ENCODE measurements at regions not wholly inside any gene's neighbourhood (a gene's known extent, or its start where the extent isn't known, plus 50 kb on each side); places are given as distances from the start of the nearest gene placed in this dataset.
"Not testable (repeated sequence)": the region's sequence is repeated elsewhere in the genome, so short reads cannot be mapped to it uniquely, and the experiment has no call there.

DNA sequence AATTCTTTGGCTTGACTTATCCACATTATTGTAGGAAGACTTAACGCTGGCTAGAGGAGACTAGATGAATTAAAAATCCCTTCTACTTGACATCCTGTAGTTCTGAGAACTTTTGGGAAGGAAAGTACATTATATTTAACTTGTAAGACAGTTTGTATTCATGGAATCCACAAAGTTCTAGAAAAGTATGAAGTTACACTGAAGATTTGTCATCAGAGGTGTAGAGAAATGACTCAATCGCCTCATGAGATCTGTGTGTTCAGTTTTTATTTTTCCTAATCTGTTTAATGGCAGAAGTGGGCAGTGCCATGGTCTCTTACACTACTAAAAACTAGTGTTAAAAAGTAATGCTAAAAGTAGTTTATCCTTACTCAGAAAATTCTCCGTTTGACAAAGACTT is 89.1 kb upstream of the SMIM30 start:
- no peak for DNase-seq

DNA sequence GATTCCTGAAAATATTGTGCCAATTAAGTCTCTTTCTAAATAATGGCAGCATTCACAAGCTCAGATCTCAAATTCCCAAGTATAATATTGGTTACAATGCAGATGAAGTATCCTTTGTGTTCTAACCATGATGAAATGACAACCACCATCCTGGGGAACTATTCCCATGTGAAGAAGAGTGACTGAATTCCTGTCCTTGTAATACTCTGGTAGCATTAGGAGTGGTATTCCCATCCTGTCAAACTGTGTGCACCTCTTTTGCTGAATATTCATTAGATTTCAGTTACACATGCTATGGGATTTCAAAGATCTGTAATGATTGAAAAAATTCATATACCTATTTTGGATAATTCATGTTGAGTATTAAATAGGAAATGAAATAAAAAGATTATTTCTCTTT is 86.1 kb upstream of the SMIM30 start:
- DNase-seq: no peak

DNA sequence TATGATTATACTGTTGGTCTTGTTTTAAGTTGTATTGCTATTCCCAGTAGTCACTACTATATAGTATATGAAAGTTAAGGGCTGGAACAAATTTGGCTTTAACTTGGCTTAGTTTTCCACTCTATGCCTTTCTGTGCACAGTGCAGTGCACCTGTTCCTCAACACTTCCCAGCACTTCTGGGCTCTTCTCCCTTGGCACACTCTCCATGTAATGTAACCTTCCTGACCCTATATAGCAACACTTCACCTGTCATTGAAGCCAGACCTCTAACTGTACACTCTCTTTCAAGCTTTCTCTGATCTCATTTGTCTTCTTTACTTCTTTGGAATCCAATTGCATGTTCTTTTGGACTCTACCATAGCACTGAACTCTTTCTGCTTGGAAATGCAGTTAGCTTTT is 83.9 kb upstream of the SMIM30 start:
- no peak for DNase-seq

DNA sequence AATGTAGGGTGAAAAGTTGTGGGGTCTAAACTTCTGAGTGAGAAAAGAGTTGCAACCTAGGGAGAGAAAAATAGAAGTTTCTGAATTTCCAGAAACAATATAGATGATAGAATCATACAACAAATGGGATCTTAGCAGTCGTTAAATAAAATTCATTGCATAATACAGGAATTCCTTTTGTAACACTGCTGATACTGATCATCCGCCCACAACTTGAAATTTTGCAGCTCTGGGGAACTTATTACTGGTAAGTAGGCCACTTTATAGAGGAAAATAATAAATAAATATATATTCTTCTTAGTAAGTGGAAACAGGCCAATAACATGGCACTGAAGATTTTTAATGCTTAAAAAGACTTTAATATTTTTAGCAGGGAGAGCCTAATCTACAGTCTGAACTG is 81.9 kb upstream of the SMIM30 start:
- DNase-seq: no peak

DNA sequence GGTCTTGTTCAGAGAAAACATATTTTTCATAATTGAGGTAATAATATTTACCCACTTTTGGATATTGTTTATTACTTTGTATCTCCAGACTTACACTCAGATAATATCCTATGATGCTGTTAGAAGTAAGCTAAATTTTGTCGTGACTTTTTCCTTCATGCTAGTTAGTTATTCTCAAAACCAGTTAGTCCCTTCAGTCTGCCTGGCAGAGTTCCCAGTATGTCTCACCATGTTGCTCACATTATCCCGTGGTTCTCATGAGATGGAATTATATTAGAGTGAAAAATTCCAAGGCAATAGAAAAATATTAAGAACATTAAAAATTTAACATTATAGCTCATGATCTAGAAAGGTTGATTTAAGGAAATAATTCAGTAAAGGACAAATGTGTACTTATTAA is 81.5 kb upstream of the SMIM30 start:
- no peak for DNase-seq

DNA sequence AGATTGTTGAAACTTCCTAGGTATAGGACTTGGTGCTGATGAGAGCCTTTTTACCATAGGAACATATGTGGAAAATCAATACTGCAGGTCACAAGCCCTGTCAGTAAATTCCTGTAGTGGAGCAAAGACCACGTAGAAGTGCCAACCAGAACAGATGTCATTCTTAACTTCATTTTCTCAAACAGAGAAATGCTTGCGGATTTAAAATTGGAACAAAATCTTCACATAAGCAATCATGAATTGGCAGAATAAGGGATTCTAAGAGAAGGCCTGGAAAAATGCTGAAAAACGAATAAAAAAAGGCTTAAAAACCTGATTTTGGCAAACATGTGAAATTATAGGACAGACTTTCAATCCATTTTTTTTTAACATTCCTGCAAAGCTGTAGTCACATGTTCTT is 80.8 kb upstream of the SMIM30 start:
- no peak for DNase-seq

DNA sequence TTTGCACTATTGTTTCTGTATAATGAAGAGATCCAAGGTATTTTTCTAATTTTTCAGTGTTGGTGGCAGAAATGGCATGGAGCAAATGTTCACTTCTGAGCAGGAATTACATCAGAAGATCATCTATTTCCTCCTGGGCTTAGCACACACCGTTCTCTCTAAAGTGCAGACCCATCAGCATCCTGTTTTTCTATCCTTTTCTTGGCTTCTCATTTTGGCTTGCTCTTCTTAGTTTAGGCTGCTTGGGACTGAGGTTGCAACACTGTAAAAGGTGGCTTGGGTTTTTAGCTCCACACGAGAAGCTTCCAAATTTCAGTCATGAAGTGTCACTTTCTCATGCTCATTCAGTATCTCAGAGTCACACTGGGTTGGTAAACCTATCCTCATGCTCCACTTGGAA is 79.9 kb upstream of the SMIM30 start:
- DNase-seq: no peak

DNA sequence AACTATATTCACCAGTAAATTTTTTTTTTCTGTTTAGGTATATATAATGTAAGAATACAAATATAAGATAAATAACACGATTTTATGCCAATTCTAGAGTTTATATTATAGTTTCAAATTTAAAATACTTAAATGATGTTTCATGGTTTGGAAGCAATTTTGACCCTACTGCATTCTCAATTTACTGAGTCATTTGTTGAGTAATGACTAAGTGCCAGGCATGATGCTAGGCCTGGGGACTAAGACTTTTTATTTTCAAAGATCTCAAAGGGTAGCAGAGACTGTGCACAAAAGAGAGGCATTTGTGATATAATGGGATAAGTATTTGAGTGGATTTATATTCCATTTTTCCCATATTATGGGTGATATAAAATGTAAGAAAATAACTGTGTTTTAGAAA is 78.9 kb upstream of the SMIM30 start:
- no peak for DNase-seq

DNA sequence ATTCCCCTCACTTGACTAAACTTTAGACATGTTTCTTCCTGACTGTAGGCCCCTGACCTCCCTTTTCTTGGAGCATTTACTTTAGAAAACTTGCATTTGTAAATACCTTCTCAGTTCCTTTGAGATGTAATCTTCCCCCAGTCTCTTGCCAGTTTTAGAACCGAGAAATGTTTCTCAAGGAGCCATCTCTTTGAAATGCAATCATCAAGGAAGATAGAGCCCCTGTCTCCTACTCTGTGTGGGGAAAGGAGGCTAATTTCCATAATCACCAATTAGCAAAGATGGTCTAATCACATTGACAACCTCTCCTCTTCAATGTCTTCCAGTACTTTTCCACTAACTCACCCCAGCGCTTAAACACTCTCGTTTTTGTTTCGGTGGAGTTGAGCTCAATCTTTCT is 70.0 kb upstream of the SMIM30 start:
- no peak for DNase-seq

DNA sequence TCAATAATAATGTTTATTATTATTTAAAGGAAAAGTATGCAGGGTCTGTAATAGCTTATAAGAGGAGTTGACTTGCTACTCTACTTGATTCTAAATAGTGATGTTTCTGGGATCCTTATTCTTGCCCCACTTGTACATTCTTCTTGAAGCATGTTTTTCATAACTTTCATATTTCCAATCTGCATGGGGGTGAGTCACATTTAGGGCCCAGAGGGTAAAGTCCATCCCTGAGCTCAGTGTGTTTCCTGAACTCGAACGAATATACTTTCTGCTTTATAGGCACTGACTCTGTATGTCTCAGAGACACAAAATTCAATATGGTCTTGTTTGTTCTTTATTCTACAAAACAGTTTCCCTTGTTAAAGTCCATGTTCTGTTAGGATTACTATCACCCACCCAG is 61.0 kb upstream of the SMIM30 start:
- DNase-seq: no peak

DNA sequence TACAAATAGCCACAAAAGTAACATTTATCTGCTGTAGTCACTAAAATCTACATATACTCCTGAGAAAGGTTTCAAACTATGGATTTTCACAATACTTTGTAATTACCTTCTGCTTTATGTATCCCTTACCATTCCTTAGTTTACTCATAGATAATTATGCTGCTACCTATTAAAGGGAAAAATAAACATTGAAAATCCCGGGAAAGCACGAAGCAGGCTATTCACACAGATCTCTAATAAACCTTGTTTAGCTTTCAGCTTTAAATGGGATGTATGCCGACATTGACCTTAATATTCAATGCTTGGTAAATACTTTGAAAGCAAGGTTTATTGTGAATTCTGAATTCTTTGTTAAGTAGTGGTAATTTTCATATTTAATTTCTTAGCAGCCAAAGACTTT is 58.5 kb upstream of the SMIM30 start:
- no peak for DNase-seq

DNA sequence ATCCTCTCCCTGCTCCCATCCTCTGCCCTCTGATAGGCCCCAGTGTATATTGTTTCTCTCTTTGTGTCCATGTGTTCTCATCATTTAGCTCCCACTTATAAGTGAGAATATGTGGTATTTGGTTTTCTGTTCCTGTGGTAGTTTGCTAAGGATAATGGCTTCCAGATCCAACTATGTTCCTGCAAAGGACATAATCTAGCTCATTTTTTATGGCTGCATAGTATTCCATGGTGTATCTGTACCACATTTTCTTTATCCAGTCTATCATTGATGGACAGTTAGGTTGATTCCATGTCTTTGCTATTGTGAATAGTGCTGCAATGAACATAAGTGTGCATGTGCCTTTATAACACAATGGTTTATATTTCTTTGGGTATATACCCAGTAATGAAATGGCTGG is 57.8 kb upstream of the SMIM30 start:
- not testable (repeated sequence) for DNase-seq

DNA sequence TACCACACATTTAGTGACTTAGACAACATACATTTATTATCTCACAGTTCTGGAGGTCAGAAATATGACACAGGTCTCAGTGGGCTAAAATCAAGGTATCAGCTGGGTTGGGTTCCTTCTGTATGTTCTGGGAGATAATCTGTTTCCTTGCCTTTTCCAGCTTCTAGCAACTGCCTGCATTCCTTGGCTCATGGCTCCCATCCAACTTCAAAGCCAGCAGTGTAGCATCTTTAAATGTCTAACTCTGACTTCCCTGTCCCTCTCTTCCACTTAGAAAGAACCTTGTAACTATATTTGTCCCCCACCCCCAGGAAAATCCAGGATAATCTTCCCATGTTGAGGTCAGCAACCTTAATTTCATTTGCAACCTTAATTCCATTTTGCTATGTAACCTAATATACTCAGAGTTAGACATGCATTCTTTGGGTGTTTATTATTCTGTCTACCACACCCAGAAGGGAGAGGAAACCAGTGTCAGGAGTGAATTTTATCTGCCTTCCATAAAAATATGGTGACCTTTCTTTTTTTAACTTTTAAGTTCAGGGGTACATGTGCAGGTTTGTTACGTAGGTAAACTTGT is 57.3 kb upstream of the SMIM30 start:
- no peak for DNase-seq

DNA sequence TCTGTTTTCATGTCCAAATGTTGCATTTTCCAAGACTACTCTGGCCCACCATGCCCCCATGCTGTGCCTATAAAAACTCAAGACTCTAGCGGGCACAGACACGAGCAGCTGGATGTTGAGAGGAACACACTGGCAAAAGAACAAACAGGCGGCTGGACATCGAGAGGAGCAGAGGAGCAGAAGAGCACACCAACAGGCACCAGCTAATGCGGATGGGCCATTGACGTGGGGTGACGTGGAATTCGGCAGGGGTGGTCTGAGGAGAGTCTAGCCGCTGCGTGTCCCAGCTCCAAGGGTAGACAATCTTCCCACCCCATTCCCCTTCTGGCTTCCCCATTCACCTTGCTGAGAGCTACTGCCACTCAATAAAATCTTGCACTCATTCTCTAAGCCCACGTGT is 54.4 kb upstream of the SMIM30 start:
- DNase-seq: no peak

DNA sequence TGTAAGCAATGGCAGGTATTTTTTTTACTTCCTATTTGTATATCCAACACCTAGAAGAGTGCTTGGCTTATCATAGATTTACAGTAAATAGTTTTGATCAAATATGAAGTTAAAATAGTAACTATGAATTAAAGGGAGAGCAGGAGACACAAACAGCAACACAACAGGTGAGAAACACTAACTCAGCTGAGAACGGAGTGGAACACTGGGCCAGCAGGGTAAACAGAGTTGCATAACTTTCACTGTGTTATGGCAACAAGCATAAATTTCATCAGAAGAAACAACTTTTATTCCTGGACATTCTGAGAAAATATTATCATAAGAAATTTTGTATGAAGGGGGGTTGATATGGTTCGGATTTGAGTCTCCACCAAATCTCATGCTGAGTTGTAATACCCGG is 52.2 kb upstream of the SMIM30 start:
- DNase-seq: no peak
